ENCODE measurements at regions not wholly inside any gene's neighbourhood (a gene's known extent, or its start where the extent isn't known, plus 50 kb on each side); places are given as distances from the start of the nearest gene placed in this dataset.

- TF ChIP-seq CTCF (conservative IDR thresholded peaks at IDR 0.05 in 1 of 2, IDR thresholded peaks at IDR 0.05 in 1 of 2; ENCODE audit: extremely low read depth in 1 of 2, insufficient read depth in 1 of 2, low read depth in 1 of 2, low read length in 2 of 2) (no peak), EZH2 (IDR thresholded peaks at IDR 0.05; ENCODE audit: borderline replicate concordance, low read length) (no peak)
Measured at GRCh38 chr3:178458313-178459037, 77.8 kb upstream of the KCNMB2 start.

Measured in mammary epithelial cell (primary cell).